ENCODE measurements at regions not wholly inside any gene's neighbourhood (a gene's known extent, or its start where the extent isn't known, plus 50 kb on each side); places are given as distances from the start of the nearest gene placed in this dataset.

DNA sequence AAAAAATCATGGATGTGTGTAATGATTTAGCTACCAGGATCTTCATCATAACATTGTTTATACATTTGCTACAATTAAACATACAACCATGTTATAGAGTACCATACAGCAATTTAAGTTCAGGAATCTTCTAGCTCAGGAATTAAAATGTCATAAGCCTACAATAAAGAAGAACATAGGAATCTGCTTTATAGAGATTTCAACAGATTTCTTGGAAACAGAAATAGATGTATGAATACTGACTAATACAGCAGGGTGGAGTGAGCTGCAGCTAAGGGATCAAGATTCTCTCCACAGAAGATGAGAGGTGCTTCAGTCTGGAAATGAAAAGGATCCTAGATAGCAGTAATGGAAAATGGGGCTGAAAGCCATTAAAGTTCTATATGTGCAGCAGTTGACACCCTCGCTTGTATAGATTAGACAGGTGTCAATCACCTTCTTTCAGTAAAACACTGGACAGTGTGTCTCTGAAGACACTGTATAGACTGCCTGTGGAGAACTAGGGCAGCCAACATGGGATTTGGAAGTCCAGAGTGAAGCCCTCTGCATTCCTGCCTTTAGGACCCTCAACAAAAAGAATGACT is 73.9 kb downstream of the DNTTIP2 start:
- TF ChIP-seq CTCF (IDR thresholded peaks at IDR 0.05): no peak
- TF ChIP-seq POLR2A (IDR thresholded peaks at IDR 0.05): no peak
- no peak for TF ChIP-seq EP300 (IDR thresholded peaks at IDR 0.05)
- TF ChIP-seq POLR2AphosphoS5 (IDR thresholded peaks at IDR 0.05): no peak

Data from upper lobe of left lung (tissue), 4 donors.